Liver (tissue), 8 donors: ENCODE measurements at regions not wholly inside any gene's neighbourhood (a gene's known extent, or its start where the extent isn't known, plus 50 kb on each side); places are given as distances from the start of the nearest gene placed in this dataset.

Experiments used
- DNase-seq: peaks from one replicate; pipeline ENCODE4 v3.0.0-alpha.2; 2017; ENCODE audit warnings: low spot score
- H3K27ac ChIP-seq, 2 donors: one replicate each; pipeline ENCODE4 v1.7.0; 2013; ENCODE audit warnings: inconsistent platforms in 2 of 2, low read length in 2 of 2, control low read depth in 1 of 2, low read depth in 1 of 2, mild to moderate bottlenecking in 1 of 2
- H3K27me3 ChIP-seq, 4 donors: one replicate each; pipeline versions ENCODE4 v1.6.1 to v1.7.0; 2013; ENCODE audit warnings: low read length in 3 of 4, inconsistent platforms in 1 of 4, mild to moderate bottlenecking in 1 of 4, moderate library complexity in 1 of 4; ENCODE audit not compliant: control insufficient read depth in 4 of 4, insufficient read depth in 4 of 4
- H3K36me3 ChIP-seq, 4 donors: one replicate each; pipeline versions ENCODE4 v1.6.1 to v1.7.0; 2013; ENCODE audit warnings: low read length in 3 of 4, mild to moderate bottlenecking in 3 of 4, low read depth in 1 of 4, moderate library complexity in 1 of 4; ENCODE audit not compliant: control insufficient read depth in 4 of 4, insufficient read depth in 3 of 4
- H3K4me1 ChIP-seq, 4 donors: one replicate each; pipeline versions ENCODE4 v1.6.1 to v1.7.0; 2013; ENCODE audit warnings: low read length in 3 of 4, mild to moderate bottlenecking in 3 of 4, moderate library complexity in 1 of 4; ENCODE audit not compliant: control insufficient read depth in 4 of 4, insufficient read depth in 4 of 4
- H3K4me3 ChIP-seq, 3 donors: one replicate each; pipeline versions ENCODE4 v1.6.1 to v1.7.0; 2013; ENCODE audit warnings: low read length in 3 of 3, control low read depth in 1 of 3, low read depth in 1 of 3, mild to moderate bottlenecking in 1 of 3
- H3K9ac ChIP-seq, 2 donors: one replicate each; pipeline ENCODE4 v1.7.0; 2013; ENCODE audit warnings: low read length in 2 of 2, mild to moderate bottlenecking in 2 of 2, moderate library complexity in 2 of 2, control low read depth in 1 of 2, low read depth in 1 of 2
- H3K9me3 ChIP-seq, 4 donors: one replicate each; pipeline versions ENCODE4 v1.6.1 to v1.7.0; 2013; ENCODE audit warnings: low read length in 3 of 4; ENCODE audit not compliant: control insufficient read depth in 4 of 4
- ATF3 ChIP-seq: IDR thresholded peaks from 2 replicates; pipeline ENCODE4 v1.6.1; 2016; ENCODE audit warnings: antibody characterized with exemption
- CTCF ChIP-seq: fragments of 150-350 bp; IDR thresholded peaks from 2 replicates; pipeline ENCODE4 v1.5.1; 2017; ENCODE audit warnings: improper control_type of control experiment, low read depth, low read length; ENCODE audit not compliant: missing input control
- EGR1 ChIP-seq, 2 donors: IDR thresholded peaks; 2 replicates each; pipeline ENCODE4 v1.6.1; 2016 to 2018; ENCODE audit warnings: antibody characterized with exemption in 2 of 2, low read depth in 2 of 2
- FOXA1 ChIP-seq: IDR thresholded peaks from 2 replicates; pipeline ENCODE4 v1.6.1; 2016; ENCODE audit warnings: antibody characterized with exemption
- FOXA2 ChIP-seq: IDR thresholded peaks from 2 replicates; pipeline ENCODE4 v1.6.1; 2016; ENCODE audit warnings: antibody characterized with exemption
- HNF4A ChIP-seq, 2 donors: conservative IDR thresholded peaks; 2 replicates each; pipeline ENCODE4 v1.6.1; 2016; ENCODE audit warnings: antibody characterized with exemption in 2 of 2, mild to moderate bottlenecking in 2 of 2
- HNF4G ChIP-seq: IDR thresholded peaks from 2 replicates; pipeline ENCODE4 v1.6.1; 2016; ENCODE audit warnings: antibody characterized with exemption
- JUND ChIP-seq, 2 donors: IDR thresholded peaks; 2 replicates each; pipeline ENCODE4 v1.6.1; 2016; ENCODE audit warnings: antibody characterized with exemption in 2 of 2
- MAX ChIP-seq: IDR thresholded peaks from 2 replicates; pipeline ENCODE4 v1.6.1; 2016; ENCODE audit warnings: antibody characterized with exemption
- NR2F2 ChIP-seq: IDR thresholded peaks from 2 replicates; pipeline ENCODE4 v1.6.1; 2016; ENCODE audit warnings: antibody characterized with exemption
- RAD21 ChIP-seq, 2 donors: IDR thresholded peaks; 2 replicates each; pipeline ENCODE4 v1.6.1; 2016; ENCODE audit warnings: antibody characterized with exemption in 2 of 2, mild to moderate bottlenecking in 2 of 2
- REST ChIP-seq: IDR thresholded peaks from 2 replicates; pipeline ENCODE4 v1.6.1; 2016; ENCODE audit warnings: antibody characterized with exemption, mild to moderate bottlenecking
- RXRA ChIP-seq, 2 donors: IDR thresholded peaks; 2 replicates each; pipeline ENCODE4 v1.6.1; 2017 to 2018; ENCODE audit warnings: antibody characterized with exemption in 2 of 2, mild to moderate bottlenecking in 1 of 2
- SP1 ChIP-seq: IDR thresholded peaks from 2 replicates; pipeline ENCODE4 v1.6.1; 2018; ENCODE audit warnings: antibody characterized with exemption, mild to moderate bottlenecking
- TAF1 ChIP-seq: conservative IDR thresholded peaks from 2 replicates; pipeline ENCODE4 v1.6.1; 2016; ENCODE audit warnings: antibody characterized with exemption, mild to moderate bottlenecking
- YY1 ChIP-seq: IDR thresholded peaks from 2 replicates; pipeline ENCODE4 v1.6.1; 2016; ENCODE audit warnings: antibody characterized with exemption, mild to moderate bottlenecking
- ZBTB33 ChIP-seq: IDR thresholded peaks from 2 replicates; pipeline ENCODE4 v1.6.1; 2016; ENCODE audit warnings: antibody characterized with exemption
- WGBS: extraction: QIAGEN DNeasy Blood & Tissue Kit; methylation state at CpG from one replicate; pipeline ENCODE4 v1.1.7; 2013; 5-methylcytosine and 5-hydroxymethylcytosine counted together
- donor health status: healthy.
- donor health status: healthy.
- donor health status: healthy.
- donor health status: healthy.
- donor health status: healthy.

- Histone ChIP-seq H3K27me3 (no peaks in the 10 kb centered on the region), H3K9me3 (no peaks in the 10 kb centered on the region), H3K4me1 (peaks cover 1 to 17% (median 11%) of the 10 kb centered on the region in 4 donors), H3K9ac (peak overlapping the region; percentile 66 to 89), H3K27ac (peak overlapping the region; percentile 89 to 93), H3K36me3 (no peaks in the 10 kb centered on the region), H3K4me3 (peak overlapping the region; percentile 43 to 67 (median 50))
- DNase-seq, result no peak
- WGBS, result 36% methylated on average over 5 of the region's 5 CpGs
- TF ChIP-seq JUND (IDR thresholded peaks at IDR 0.05) (no peak), MAX (no peak), HNF4A (conservative IDR thresholded peaks at IDR 0.05) (no peak), RAD21 (IDR thresholded peaks at IDR 0.05) (no peak), SP1 (no peak), NR2F2 (no peak), FOXA1 (no peak), HNF4G (no peak), ATF3 (no peak), TAF1 (no peak), CTCF (no peak), REST (no peak), ZBTB33 (no peak), FOXA2 (no peak), EGR1 (IDR thresholded peaks at IDR 0.05; ENCODE audit: low read depth in 2 of 2) (no peak), YY1 (no peak)
Observed at GRCh38 chr18:22710673-22711191, 222.4 kb upstream of the RBBP8 start.

GRCh38 chr18:22711192-22711685 is 221.9 kb upstream of the RBBP8 start:
- H3K27ac ChIP-seq, result peak overlapping the region; percentile 89 to 93
- 17% methylated on average over 7 of the region's 7 CpGs for WGBS
- no peaks in the 10 kb centered on the region for H3K9me3 ChIP-seq
- H3K9ac ChIP-seq, result peak overlapping the region; percentile 66 to 89
- H3K36me3 ChIP-seq, result no peaks in the 10 kb centered on the region
- peak; percentile 46 for DNase-seq
- peaks cover 1 to 17% (median 11%) of the 10 kb centered on the region in 4 donors for H3K4me1 ChIP-seq
- H3K4me3 ChIP-seq, result peak overlapping the region; percentile 43 to 67 (median 50)
- H3K27me3 ChIP-seq, result no peaks in the 10 kb centered on the region
- TF ChIP-seq ZBTB33 (no peak), HNF4A (conservative IDR thresholded peaks at IDR 0.05) (peak; percentile 31 to 53), MAX (no peak), FOXA2 (peak; percentile 50), SP1 (peak; percentile 46), ATF3 (peak; percentile 11), RXRA (IDR thresholded peaks at IDR 0.05) (peak; percentile 4 to 31), REST (no peak)
